ENCODE measurements at regions not wholly inside any gene's neighbourhood (a gene's known extent, or its start where the extent isn't known, plus 50 kb on each side); places are given as distances from the start of the nearest gene placed in this dataset.

DNA sequence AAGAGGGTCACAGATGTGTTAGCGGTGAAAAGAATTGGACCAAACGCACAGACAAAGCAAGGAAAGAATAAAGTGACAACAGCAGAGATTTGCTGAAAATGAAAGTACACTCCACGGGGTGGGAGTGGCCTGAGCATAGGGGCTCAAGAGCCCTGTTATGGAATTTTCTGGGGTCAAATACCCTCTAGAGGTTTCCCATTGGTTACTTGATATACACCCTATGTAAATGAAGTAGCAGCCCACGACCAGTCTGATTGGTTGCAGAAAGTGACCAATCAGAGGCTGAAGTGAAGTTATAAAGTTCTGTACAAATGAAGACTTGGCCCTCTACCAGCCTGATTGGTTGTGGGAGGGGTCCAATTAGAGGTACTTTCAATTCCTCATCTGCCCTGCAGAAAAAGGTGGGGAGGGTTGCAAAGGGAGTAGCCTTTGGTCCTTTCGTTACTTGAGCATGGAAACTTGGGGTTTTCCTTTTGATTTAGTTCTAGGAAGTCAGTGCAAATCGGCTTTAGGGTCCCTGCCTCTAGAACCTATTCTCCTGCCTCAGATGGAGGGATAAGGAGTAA, 125.6 kb upstream of the PRPS1L1 start:
- DNase-seq (ENCODE audit: low read depth in 2 of 2) = no peak

DNA sequence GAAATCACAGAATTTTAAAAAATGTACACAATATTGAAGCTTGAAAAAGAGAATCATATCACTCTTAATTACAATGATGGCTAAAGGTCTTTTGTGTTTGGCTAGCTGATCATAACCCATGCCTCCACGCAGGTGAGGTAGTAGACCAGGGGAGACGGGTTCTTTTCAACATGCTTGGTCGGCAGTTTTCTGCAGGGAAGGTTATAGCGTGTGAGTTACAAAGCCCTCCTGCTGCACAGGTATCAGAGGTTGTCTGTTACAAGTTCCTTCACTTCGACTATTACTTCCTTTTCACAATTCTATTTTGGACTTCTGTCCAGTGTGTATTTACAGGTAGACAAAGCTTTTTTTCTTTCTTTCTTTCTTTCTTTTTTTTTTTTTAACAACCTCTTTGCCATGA, 127.1 kb upstream of the PRPS1L1 start:
- no peak for DNase-seq (ENCODE audit: low read depth in 2 of 2)

DNA sequence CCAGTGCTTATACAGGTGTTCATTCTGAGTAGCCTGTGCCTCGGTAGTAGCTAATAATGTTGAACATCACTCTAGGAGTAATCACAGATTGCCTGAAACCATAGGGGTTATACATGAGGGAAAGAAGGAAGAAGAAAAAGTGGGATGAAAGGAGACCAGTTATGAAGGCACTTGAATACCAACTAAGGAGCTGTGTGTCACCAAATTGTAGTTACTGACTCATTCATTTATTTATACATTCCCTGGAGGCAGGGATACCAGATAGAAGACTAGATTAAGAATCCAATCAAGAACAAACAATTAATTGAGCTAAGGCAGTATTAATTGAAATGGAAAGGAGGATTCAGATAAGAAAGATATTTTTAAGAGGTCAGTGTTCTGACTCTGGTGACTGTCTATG, 129.6 kb upstream of the PRPS1L1 start:
- DNase-seq (ENCODE audit: low read depth in 2 of 2) = no peak

DNA sequence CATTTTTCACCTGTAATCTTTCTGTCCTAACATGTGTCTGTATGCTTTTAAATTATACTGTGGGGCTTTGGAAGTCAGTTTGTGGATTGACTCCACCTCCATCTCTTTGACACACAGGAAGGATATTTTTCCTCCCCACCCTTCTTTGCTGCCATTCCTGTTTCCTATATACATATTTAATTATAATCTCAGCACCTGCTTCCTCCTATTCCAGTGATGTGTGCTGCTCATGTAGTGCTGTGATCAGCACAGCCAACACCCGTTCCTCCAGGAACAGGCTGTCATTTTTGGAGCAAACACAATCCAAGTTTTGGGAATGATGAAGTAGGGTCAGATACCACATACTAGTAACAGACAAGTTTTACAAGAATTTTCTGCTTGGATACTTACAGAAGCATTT, 135.0 kb upstream of the PRPS1L1 start:
- no peak for DNase-seq (ENCODE audit: low read depth in 2 of 2)

DNA sequence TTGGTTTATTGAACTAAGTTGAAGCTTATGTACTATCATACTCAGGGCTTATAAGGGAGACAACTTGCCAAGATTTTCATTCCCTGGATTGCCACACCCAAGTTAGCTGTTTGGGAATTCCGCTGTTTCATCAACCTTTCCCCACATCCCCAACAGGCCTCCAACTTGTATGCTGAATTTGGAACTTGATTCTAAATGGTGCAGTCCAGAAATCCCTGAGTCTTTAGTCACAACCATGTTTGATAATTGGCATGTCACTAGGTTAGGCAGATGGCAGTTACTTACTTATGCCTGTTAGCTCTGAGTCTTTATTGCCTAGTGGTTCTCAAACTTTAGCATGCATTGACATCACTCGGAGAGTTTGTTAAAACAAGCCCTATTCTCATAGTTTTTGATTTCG, 135.4 kb upstream of the PRPS1L1 start:
- no peak for DNase-seq (ENCODE audit: low read depth in 2 of 2)

DNA sequence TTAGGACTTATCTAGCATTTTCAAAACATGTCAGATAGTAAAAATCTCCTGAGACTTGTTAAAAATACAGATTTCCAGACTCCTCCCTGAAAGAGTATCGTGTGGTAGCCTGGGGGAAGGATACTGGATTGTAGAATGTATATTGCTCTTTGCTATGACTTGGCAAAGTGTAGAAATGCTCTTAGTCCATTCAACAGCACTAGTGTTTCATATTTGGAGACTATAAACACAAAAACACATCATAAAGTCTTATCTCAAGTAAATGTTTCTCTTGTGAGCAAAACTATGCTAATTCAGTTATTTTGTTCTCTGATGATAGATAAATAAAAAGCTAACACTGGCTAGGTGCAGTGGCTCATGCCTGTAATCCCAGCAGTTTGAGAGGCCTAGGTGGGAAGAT, 137.5 kb upstream of the PRPS1L1 start:
- no peak for DNase-seq (ENCODE audit: low read depth in 2 of 2)

DNA sequence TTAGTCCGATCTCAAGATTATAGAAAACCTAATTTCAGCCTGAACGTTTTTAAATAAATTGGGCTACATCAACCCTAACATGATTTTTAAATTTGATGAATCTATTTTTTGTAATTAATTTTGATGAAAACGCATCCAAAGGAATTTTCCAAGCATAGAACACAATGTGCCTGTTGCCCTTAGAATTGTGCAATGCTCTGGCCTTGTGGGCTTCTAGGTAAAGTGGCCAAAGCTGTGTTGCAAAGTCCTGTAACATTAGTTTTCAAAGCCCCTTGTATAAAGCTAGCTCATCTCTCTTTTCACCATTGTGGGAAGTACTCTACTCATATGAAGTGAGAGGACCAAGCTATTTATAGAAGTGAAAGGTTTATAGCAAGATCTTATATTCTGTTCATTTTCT, 138.4 kb upstream of the PRPS1L1 start:
- no peak for DNase-seq (ENCODE audit: low read depth in 2 of 2)

DNA sequence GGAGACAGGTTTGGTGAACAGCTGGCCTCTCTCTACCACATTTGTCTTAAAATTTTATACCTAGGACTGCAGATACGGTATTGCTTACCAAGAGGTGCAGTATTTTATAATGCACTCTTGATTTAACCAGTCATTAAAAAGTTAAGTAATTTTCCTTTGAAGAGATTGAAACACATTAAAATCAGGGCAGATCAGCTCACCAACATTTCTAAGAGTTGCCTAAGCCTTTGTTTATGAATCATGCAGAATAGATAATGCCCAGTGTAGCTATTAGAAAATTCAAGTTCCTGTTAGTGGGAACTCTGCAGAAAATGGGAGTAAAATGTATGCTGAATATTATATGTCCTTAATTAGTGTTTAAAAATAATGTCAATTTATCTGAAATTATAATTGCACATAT, 140.2 kb upstream of the PRPS1L1 start:
- no peak for DNase-seq (ENCODE audit: low read depth in 2 of 2)

DNA sequence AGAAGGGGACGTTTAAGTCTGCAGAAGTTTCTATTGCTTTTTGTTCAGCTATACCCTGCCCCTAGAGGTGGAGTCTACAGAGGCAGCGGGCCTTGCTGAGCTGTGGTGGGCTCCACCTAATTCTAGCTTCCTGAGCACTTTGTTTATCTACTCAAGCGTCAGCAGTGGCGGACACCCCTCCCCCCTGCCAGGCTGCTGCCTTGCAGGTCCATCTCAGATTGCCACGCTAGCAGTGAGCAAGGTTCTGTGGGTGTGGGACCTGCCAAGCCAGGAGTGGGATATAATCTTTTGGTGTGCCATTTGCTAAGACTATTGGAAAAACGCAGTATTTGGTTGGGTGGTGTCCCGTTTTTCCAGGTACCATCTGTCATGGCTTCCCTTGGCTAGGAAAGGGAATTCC, 147.3 kb upstream of the PRPS1L1 start:
- DNase-seq (ENCODE audit: low read depth in 2 of 2) = no peak

DNA sequence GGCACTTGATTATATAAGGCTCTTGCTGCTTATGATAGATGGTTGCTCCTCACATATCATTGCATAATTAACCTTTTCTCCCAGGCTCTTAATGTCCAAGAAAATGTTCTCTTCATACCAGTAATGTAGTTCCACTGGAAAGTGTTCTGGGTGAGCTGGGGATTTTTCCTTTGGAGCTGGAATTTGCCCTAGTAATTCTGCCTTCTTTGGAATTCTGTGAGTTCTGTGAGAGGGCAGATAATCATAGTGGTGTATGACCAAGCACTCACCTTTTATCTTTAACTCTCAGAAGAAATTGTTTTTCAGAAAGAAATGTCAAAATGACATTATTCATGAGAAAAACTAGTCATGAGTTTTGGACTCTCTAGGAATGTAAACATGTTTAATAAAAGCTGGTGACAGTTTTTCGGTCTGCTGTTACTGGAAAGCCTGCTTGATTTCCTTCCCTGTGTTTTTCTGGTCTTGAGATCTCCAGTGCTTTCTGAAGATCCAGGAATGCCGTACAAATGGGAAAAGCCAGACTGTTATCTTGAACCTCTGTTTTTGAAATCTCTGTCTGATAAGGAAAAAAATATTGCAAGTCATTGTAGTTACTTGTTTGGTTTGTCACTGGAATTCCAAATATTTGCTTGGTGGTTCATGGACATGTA, 148.3 kb upstream of the PRPS1L1 start:
- DNase-seq (ENCODE audit: low read depth in 2 of 2) = no peak

DNA sequence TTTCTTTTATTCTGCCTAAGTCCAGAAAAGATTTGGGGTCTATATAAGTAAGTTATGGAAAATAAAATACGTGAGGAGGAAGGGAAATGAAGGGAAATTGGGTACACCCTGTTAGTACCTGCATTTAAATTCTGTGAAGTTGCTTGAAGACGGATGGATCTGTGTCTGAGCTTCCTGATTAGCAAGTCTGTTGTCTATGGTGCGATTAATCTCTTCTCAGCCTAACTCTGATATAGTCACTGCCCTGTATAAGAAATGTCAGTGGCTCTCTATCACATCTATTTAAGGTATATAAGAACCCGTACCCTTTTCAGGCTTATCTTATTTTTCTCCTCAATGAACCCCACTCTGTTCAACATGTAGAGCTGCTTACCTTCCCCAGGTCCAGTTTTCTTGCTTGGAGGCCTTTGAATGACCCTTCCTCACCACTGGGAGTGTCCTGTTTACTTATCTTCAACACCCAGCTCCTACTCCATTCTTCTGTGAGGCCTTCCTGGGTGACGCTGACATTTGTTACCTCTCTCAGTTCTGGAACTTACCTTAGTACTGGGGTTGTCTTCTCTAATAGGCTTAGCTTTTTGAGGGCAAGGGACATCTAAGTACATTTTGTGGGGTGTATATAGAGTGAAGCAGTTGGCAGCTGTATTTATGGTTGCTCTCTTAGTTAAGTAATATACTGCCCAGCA, 149.6 kb upstream of the PRPS1L1 start:
- no peak for DNase-seq (ENCODE audit: low read depth in 2 of 2)

DNA sequence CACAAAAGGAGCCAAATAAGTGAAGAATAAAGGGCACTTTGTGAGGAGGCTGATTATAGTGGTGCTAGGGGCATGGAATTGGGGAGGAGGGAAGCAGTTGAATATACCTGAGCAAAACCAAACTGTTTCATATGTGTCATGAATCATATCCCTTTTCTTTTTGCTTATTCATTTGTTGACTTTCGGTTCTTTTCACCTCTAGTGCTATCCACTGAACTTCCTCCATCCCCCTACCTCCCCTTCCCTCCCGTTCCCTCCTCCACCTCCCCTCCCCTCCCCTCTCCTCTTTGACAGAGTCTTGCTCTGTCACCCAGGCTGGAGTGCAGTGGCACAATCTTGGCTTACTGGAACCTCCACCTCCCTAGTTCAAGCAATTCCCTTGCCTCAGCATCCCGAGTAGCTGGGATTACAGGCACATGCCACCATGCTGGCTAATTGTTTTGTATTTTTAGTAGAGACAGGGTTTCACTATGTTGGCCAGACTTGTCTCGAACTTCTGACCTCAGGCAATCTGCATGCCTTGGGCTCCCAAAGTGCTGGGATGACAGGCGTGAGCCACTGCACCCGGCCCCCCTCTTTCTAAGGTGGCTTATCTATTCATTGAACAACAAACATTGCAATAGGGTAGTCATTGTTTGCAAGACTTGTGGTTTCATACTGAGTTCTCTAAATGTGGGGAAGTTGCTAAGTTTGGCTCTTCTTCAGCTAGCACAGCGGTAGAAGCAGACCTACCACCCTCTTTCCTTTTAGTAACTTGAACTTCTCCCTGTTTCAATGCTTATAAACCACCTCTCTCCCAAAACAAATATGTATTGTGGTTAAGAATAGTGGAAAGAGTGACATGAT, 150.4 kb upstream of the PRPS1L1 start:
- DNase-seq (ENCODE audit: low read depth in 2 of 2) = no peak

DNA sequence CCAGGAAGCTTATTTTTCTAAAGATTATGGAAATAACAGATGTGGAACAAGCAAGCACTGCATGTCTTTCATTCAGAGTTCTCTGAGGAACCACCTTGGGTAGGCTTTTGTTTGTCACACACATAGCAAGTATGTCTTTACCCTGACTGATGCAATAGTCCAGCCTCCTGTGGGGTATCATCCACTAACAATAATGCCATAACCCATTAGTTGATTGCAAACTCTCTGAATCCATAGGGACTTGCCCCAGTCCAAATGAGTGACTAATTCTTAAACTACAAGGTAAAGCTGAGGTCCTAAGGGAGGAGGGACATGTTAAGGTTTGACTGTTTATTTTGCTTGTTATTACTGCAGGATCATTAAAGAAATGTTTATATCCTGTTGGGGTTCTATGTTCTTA, 151.4 kb upstream of the PRPS1L1 start:
- no peak for DNase-seq (ENCODE audit: low read depth in 2 of 2)

DNA sequence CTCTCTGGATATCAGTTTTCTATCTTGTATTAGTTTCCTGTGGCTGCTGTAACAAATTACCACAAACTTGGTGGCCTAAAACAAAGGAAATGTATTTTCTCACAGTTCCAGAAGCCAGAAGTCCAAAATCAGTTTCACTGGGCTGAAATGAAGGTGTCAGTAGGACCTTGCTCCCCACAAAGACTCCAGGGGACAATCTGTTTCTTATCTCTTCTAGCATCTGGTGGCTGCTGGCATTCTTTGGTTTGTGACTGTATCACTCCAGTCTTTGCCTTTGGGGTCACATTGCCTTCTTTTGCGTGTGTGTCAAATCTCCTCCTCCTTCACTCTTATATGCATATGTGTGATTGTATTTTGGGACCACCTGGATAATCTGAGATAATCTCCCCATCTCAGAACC, 153.0 kb upstream of the PRPS1L1 start:
- no peak for DNase-seq (ENCODE audit: low read depth in 2 of 2)

DNA sequence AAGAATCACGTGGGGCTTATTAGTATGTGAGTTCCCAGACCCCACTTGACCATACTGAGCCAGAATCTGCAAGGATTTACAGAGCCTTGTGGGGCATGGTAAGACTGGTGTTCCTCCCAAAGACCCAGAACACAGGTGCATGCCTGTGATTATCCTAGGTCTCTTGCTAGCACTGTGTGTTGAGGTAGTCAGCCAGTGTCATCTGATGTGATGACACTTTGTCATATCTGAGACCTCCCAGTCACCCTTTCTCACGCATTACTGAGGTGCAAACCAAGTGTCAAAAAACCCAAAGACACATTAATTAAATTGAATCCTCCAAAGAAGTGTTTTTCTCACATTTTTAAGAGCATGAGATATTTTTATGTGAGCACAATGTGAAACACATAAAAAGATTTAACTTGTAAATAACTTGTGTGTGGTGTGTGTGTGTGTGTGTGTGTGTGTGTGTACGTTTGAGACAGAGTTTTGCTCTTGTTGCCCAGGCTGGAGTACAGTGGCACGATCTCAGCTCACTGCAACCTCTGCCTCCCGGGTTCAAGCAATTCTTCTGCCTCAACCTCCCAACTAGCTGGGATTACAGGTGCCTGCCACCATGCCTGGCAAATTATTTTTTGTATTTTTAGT, 162.0 kb upstream of the PRPS1L1 start:
- no peak for DNase-seq (ENCODE audit: low read depth in 2 of 2)

DNA sequence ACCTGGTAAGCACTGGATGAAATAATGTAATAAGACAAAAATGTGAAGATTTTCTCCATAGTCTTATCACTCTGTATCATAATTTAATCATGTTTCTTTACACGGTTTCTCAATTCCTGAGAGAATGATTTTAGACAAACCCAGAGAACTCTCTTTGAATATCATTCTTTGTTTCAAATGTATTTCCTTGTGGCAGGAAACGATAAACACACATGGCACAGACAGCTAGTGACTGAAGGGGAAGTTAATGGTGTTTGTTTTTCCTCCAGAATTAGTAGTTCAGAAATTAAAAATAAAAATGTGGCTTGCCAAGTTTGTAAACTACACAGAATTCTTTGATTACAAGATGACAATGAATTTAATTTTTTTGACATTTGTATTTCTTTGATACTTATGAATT, 163.7 kb upstream of the PRPS1L1 start:
- DNase-seq (ENCODE audit: low read depth in 2 of 2) = no peak

DNA sequence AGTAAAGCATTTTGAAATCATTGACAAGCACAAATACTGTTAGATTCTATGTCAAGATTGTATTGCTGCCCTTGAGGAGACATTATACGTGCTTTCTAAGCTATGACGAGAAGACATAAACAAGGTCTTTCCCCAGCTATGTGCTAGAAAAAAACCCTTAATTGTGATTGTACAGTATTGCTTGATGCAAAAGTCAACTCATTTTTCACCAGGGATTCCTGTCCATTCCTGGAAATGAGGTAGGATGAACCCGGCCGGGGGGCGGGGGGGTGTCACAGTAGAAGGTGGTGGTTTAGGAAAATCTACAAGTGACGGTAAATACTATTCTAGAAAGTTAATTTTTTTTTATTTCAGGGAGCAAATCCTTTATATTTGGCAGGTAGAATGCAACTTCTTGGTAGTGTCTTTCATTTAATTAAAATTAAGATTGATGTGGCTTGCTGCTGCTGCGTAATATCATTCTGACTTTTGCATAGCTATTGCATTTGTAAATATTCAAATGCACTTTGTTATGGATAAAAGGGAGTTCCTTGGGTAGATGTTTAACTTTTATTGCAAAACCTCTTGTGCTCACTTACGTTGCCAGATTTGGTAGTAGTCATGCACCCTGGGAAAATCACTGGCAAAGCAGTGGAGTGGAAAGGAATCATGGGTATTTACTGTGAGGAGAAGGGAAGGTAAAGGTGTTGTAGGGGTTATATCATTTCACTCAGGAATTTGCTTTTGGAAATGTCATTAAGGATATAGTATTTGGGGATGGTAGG, 164.4 kb upstream of the PRPS1L1 start:
- no peak for DNase-seq (ENCODE audit: low read depth in 2 of 2)

DNA sequence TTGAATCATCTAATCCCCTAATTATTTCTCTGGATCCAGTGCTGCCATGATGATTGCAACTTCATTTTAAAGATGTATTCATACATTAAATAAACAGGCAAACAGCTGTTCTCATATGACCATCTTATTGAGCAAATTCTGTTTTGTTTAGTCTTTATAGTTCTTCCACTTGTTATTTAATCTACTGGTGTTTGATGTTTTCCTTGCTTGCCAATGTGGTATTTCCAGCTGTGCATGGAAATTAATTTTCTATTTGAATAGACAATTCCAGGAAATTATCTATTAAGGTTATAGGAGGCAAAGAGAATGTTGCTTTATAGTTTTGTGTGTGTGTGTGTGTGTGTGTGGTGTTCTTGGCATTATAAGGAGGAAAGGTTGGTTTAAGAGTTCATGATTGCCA, 167.0 kb upstream of the PRPS1L1 start:
- no peak for DNase-seq (ENCODE audit: low read depth in 2 of 2)

DNA sequence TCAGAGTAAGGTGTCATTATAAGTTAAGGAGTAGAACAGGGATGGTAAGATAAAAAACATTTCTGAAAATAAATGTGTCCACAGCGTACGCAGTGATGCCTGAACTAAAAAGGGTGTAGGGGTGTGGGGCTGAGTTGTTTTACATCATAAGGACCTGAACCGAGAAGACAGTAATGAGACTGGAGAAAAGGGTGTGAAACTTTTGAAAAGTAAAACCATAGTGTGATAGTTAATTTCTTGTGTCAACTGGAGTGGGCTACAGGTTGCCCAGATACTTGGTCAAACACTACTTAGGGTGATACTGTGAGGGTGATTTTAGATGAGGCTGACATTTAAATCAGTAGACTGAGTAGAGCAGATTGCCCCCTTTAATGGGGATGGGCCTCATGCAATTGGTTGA, 169.0 kb upstream of the PRPS1L1 start:
- no peak for DNase-seq (ENCODE audit: low read depth in 2 of 2)

DNA sequence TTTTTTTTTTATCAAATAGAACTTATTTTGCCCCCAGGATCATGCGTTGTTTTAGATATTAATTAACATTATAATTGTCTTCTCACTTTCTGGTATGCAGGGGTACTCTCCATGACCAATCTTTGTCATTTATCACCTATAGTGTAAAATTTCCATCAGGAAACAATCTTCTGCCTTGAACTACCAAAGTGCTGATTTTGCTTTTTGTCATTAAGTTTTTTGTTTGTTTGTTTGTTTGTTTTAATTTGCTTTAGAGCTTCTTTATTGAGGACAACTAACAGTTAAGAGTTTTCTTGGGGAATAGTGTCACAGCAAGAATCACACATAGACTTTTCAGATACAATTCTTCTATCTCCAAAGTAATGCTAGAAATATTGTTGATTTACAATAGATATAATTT, 171.2 kb upstream of the PRPS1L1 start:
- no peak for DNase-seq (ENCODE audit: low read depth in 2 of 2)

DNA sequence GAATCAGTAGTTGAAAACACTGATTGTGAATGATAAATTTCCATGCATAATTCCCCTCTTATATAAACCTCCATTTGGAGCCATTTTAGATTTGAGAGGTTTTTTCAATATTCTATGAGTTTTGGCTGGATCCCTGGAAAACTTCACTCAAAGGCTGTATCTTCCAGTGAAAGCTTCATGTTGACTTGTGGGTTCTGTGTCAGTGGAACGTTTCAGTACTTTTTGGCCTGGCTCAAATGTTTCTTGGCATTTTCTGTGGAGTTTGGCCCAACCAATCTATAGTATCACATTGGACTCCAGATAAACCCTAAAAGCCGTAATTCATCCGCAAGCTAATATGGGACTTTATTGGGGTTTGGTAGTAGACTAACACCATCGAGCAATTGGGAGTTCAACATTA, 172.6 kb upstream of the PRPS1L1 start:
- DNase-seq (ENCODE audit: low read depth in 2 of 2) = no peak

DNA sequence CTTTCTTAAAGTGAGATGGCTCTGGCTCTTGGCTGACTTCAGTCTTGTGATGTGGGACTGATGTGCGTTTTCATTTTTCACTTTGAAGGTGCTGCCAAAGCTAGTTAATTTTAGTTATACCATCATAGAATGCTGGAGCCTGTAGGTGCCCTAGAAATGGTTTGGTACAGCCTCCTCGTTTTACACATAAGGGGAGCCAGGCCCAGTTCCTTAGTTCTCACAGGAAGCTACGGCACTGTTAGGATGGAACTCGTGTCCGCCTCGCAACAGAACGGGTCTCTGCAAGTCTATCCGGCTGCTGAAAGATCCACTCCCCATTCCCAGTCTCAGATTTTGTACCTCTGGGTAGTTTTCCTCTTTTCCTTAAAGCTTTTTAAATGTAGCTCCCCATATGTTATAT, 173.2 kb upstream of the PRPS1L1 start:
- no peak for DNase-seq (ENCODE audit: low read depth in 2 of 2)
